ENCODE measurements at regions not wholly inside any gene's neighbourhood (a gene's known extent, or its start where the extent isn't known, plus 50 kb on each side); places are given as distances from the start of the nearest gene placed in this dataset.
"Not testable (repeated sequence)": the region's sequence is repeated elsewhere in the genome, so short reads cannot be mapped to it uniquely, and the experiment has no call there.

DNA sequence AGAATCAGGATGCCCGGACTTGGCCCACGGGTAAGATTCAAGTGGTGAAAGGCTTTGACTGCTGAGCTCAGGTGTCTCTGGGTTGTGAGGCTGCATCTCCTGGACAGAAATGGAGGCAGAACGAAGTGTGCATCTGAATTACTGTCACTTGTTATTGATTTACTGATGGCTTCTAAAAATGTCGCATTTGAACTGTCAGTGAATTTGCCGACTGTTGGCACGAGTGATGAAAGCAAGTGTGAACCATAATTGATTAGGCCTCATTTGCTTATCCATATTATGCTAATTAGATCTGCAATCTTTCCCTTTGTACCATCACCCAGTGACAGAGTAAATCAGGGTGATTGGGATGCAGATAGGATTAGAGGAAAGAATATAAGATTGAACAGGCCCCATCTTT, 252.4 kb downstream of the NUF2 start:
- intact Hi-C loops (cut with micrococcal nuclease), result no loop called here
- no peak for DNase-seq
- no peak for TF ChIP-seq CTCF (IDR thresholded peaks at IDR 0.05; ENCODE audit: borderline replicate concordance)
- Histone ChIP-seq H3K27me3 (ENCODE audit: low read depth) (no peaks in the 10 kb centered on the region), H3K4me3 (no peak overlapping the region), H3K4me1 (no peaks in the 10 kb centered on the region), H3K27ac (replicated peaks) (no peak overlapping the region), H3K36me3 (no peaks in the 10 kb centered on the region), H3K9me3 (replicated peaks) (no peaks in the 10 kb centered on the region)

- H3K27me3 ChIP-seq (ENCODE audit: low read depth), result no peaks in the 10 kb centered on the region
- H3K4me3 ChIP-seq, result no peak overlapping the region
- no peaks in the 10 kb centered on the region for H3K36me3 ChIP-seq
- DNase-seq, result no peak
- H3K27ac ChIP-seq (replicated peaks), result no peak overlapping the region
- H3K4me1 ChIP-seq, result no peaks in the 10 kb centered on the region
- no peaks in the 10 kb centered on the region for H3K9me3 ChIP-seq (replicated peaks)
- intact Hi-C loops (cut with micrococcal nuclease), result no loop called here
- no peak for TF ChIP-seq CTCF (IDR thresholded peaks at IDR 0.05; ENCODE audit: borderline replicate concordance)
Measured at GRCh38 chr1:163580926-163581325, 259.2 kb downstream of the NUF2 start.

DNA sequence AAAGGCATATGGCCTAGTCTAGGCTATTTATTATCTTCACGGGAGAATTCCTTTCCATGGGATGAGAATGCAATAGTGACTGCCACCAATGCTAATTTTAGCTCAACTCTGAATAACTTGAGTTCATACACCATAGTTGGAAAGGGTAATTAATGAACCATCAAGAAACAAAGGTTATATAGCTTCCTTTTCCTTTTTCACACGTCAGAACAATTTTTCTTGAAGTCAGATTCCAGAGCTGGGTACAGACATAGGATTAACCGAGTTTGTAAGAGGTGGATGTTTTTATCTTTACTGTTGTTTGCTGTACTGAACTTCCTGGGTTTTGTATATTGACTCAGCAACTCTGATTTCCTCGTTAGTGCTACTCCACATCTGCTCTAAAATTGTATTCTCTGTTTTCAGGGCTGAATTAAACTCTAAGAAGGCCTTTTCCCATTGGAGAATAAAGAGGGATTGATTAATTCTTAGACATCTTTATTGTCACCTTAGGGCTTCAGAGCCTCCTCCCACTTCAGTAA, 262.0 kb downstream of the NUF2 start:
- intact Hi-C loops (cut with micrococcal nuclease), result no loop called here
- H3K27ac ChIP-seq (replicated peaks), result no peak overlapping the region
- no peaks in the 10 kb centered on the region for H3K9me3 ChIP-seq (replicated peaks)
- no peaks in the 10 kb centered on the region for H3K36me3 ChIP-seq
- DNase-seq, result no peak
- no peak for TF ChIP-seq CTCF (IDR thresholded peaks at IDR 0.05; ENCODE audit: borderline replicate concordance)
- H3K27me3 ChIP-seq (ENCODE audit: low read depth), result no peaks in the 10 kb centered on the region
- H3K4me1 ChIP-seq, result no peaks in the 10 kb centered on the region
- H3K4me3 ChIP-seq, result no peak overlapping the region

GRCh38 chr1:163585796-163586195, 264.0 kb downstream of the NUF2 start:
- H3K27ac ChIP-seq (replicated peaks), result no peak overlapping the region
- H3K36me3 ChIP-seq, result no peaks in the 10 kb centered on the region
- no peaks in the 10 kb centered on the region for H3K9me3 ChIP-seq (replicated peaks)
- H3K27me3 ChIP-seq (ENCODE audit: low read depth), result no peaks in the 10 kb centered on the region
- DNase-seq, result no peak
- H3K4me3 ChIP-seq, result no peak overlapping the region
- intact Hi-C loops (cut with micrococcal nuclease), result no loop called here
- TF ChIP-seq CTCF (IDR thresholded peaks at IDR 0.05; ENCODE audit: borderline replicate concordance), result no peak
- no peaks in the 10 kb centered on the region for H3K4me1 ChIP-seq

DNA sequence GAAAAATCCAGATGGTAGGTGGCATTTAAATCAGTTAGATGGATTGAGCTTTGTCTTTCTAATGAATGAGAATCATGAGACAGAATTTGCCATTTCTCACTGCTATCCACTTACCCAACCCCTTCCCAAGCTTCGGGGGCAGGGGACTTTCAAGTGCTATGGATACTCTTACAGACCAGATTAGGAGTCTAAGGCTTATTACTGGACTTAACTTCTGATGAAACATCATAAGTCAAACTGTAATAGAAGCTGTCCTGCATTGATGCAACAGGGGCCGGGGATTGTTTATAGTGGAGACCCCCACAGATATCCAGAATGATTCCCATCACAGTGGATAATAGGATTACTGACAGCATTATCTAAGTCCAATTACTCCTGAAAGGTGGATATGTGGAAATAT, 267.0 kb downstream of the NUF2 start:
- intact Hi-C loops (cut with micrococcal nuclease), result no loop called here
- no peak for TF ChIP-seq CTCF (IDR thresholded peaks at IDR 0.05; ENCODE audit: borderline replicate concordance)
- no peak overlapping the region for H3K4me3 ChIP-seq
- H3K9me3 ChIP-seq (replicated peaks), result no peaks in the 10 kb centered on the region
- H3K27me3 ChIP-seq (ENCODE audit: low read depth), result no peaks in the 10 kb centered on the region
- H3K36me3 ChIP-seq, result no peaks in the 10 kb centered on the region
- H3K4me1 ChIP-seq, result no peaks in the 10 kb centered on the region
- no peak for DNase-seq
- H3K27ac ChIP-seq (replicated peaks), result no peak overlapping the region

DNA sequence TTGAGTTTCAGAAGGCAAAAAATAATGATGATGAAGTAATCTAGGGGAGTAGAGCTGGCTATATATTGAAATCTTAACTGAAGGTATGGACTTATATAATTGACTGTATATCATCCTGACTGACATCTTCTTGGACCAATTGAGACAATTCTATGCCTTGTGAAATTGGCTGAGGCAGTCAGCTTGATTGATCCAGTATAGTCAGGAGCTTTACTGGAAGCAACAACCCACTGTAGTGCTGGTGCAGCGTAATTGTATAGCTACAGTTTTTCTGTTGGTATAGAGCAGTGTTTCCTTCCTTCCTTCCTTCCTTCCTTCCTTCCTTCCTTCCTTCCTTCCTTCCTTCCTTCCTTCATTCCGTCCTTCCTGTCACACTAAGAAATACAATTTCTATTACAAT, 268.0 kb downstream of the NUF2 start:
- intact Hi-C loops (cut with micrococcal nuclease), result no loop called here
- TF ChIP-seq CTCF (IDR thresholded peaks at IDR 0.05; ENCODE audit: borderline replicate concordance), result no peak
- no peak for DNase-seq
- Histone ChIP-seq H3K4me1 (no peaks in the 10 kb centered on the region), H3K27me3 (ENCODE audit: low read depth) (no peaks in the 10 kb centered on the region), H3K9me3 (replicated peaks) (no peaks in the 10 kb centered on the region), H3K36me3 (no peaks in the 10 kb centered on the region), H3K27ac (replicated peaks) (no peak overlapping the region), H3K4me3 (no peak overlapping the region)

- H3K4me1 ChIP-seq; H3K27me3 ChIP-seq (ENCODE audit: low read depth); H3K36me3 ChIP-seq; DNase-seq; H3K4me3 ChIP-seq; intact Hi-C loops (cut with micrococcal nuclease); H3K27ac ChIP-seq (replicated peaks); H3K9me3 ChIP-seq (replicated peaks): not testable (repeated sequence)
Measured at GRCh38 chr1:163591131-163591530, 269.4 kb downstream of the NUF2 start.

- H3K9me3 ChIP-seq (replicated peaks); H3K27me3 ChIP-seq (ENCODE audit: low read depth); H3K4me1 ChIP-seq; H3K27ac ChIP-seq (replicated peaks); DNase-seq; H3K4me3 ChIP-seq; intact Hi-C loops (cut with micrococcal nuclease); H3K36me3 ChIP-seq: not testable (repeated sequence)
Measured at GRCh38 chr1:163592623-163593022, 270.9 kb downstream of the NUF2 start.
